ENCODE measurements at regions not wholly inside any gene's neighbourhood (a gene's known extent, or its start where the extent isn't known, plus 50 kb on each side); places are given as distances from the start of the nearest gene placed in this dataset.

- DNase-seq (ENCODE audit: low spot score in 2 of 2): no peak
- Mint-ChIP-seq H3K4me1 (no peaks in the 10 kb centered on the region), H3K27ac (no peak overlapping the region), H3K9me3 (no peaks in the 10 kb centered on the region), H3K4me3 (no peak overlapping the region), H3K36me3 (no peaks in the 10 kb centered on the region)
- ATAC-seq: no peak
Measured at GRCh38 chr9:126017758-126018157, 270.6 kb downstream of the PBX3 start.

- H3K4me3 Mint-ChIP-seq: no peak overlapping the region
- H3K36me3 Mint-ChIP-seq: no peaks in the 10 kb centered on the region
- ATAC-seq (no peak), DNase-seq (ENCODE audit: low spot score in 2 of 2) (no peak)
- no peaks in the 10 kb centered on the region for H3K4me1 Mint-ChIP-seq
- H3K9me3 Mint-ChIP-seq: no peaks in the 10 kb centered on the region
- no peak overlapping the region for H3K27ac Mint-ChIP-seq
Measured at GRCh38 chr9:126020836-126021235, 273.7 kb downstream of the PBX3 start.

GRCh38 chr9:126023962-126024361 is 276.8 kb downstream of the PBX3 start:
- ATAC-seq: no peak
- Mint-ChIP-seq H3K9me3 (no peaks in the 10 kb centered on the region), H3K27ac (no peak overlapping the region)

GRCh38 chr9:126024581-126025230 is 277.5 kb downstream of the PBX3 start:
- Mint-ChIP-seq H3K4me3 (no peak overlapping the region), H3K36me3 (no peaks in the 10 kb centered on the region), H3K4me1 (no peaks in the 10 kb centered on the region), H3K27ac (no peak overlapping the region), H3K9me3 (no peaks in the 10 kb centered on the region)
- no peak for ATAC-seq
- no peak for DNase-seq (ENCODE audit: low spot score in 2 of 2)

More at GRCh38 chr9:126023962-126024361, 276.8 kb downstream of the PBX3 start:
- H3K4me1 Mint-ChIP-seq: no peaks in the 10 kb centered on the region
- no peak overlapping the region for H3K4me3 Mint-ChIP-seq
- DNase-seq (ENCODE audit: low spot score in 2 of 2): no peak
- no peaks in the 10 kb centered on the region for H3K36me3 Mint-ChIP-seq

GRCh38 chr9:126025991-126026390 is 278.8 kb downstream of the PBX3 start:
- no peak for DNase-seq (ENCODE audit: low spot score in 2 of 2)
- Mint-ChIP-seq H3K9me3 (no peaks in the 10 kb centered on the region), H3K4me3 (no peak overlapping the region), H3K27ac (no peak overlapping the region), H3K4me1 (no peaks in the 10 kb centered on the region), H3K36me3 (no peaks in the 10 kb centered on the region)
- no peak for ATAC-seq

- no peak for ATAC-seq
- DNase-seq (ENCODE audit: low spot score in 2 of 2): no peak
- Mint-ChIP-seq H3K4me3 (no peak overlapping the region), H3K4me1 (no peaks in the 10 kb centered on the region), H3K36me3 (no peaks in the 10 kb centered on the region), H3K27ac (no peak overlapping the region), H3K9me3 (no peaks in the 10 kb centered on the region)
Measured at GRCh38 chr9:126027566-126027965, 280.4 kb downstream of the PBX3 start.

- H3K4me1 Mint-ChIP-seq: no peaks in the 10 kb centered on the region
- H3K4me3 Mint-ChIP-seq: no peak overlapping the region
- no peaks in the 10 kb centered on the region for H3K9me3 Mint-ChIP-seq
- no peaks in the 10 kb centered on the region for H3K36me3 Mint-ChIP-seq
- ATAC-seq (no peak), DNase-seq (ENCODE audit: low spot score in 2 of 2) (no peak)
- no peak overlapping the region for H3K27ac Mint-ChIP-seq
Measured at GRCh38 chr9:126028746-126029145, 281.6 kb downstream of the PBX3 start.

- DNase-seq (ENCODE audit: low spot score in 2 of 2) (no peak), ATAC-seq (no peak)
- no peak overlapping the region for H3K27ac Mint-ChIP-seq
- H3K4me3 Mint-ChIP-seq: no peak overlapping the region
- no peaks in the 10 kb centered on the region for H3K4me1 Mint-ChIP-seq
- H3K36me3 Mint-ChIP-seq: no peaks in the 10 kb centered on the region
- H3K9me3 Mint-ChIP-seq: no peaks in the 10 kb centered on the region
Measured at GRCh38 chr9:126030716-126031115, 283.5 kb downstream of the PBX3 start.

- ATAC-seq: no peak
- H3K27ac Mint-ChIP-seq: no peak overlapping the region
- no peaks in the 10 kb centered on the region for H3K36me3 Mint-ChIP-seq
- H3K9me3 Mint-ChIP-seq: no peaks in the 10 kb centered on the region
- H3K4me3 Mint-ChIP-seq: no peak overlapping the region
- H3K4me1 Mint-ChIP-seq: no peaks in the 10 kb centered on the region
- no peak for DNase-seq (ENCODE audit: low spot score in 2 of 2)
Measured at GRCh38 chr9:126031116-126031515, 283.9 kb downstream of the PBX3 start.

- H3K36me3 Mint-ChIP-seq: no peaks in the 10 kb centered on the region
- H3K4me3 Mint-ChIP-seq: no peak overlapping the region
- DNase-seq (ENCODE audit: low spot score in 2 of 2) (no peak), ATAC-seq (no peak)
- no peak overlapping the region for H3K27ac Mint-ChIP-seq
- H3K4me1 Mint-ChIP-seq: no peaks in the 10 kb centered on the region
- no peaks in the 10 kb centered on the region for H3K9me3 Mint-ChIP-seq
Measured at GRCh38 chr9:126032135-126032534, 285.0 kb downstream of the PBX3 start.

- H3K9me3 Mint-ChIP-seq: no peaks in the 10 kb centered on the region
- no peak overlapping the region for H3K4me3 Mint-ChIP-seq
- no peak overlapping the region for H3K27ac Mint-ChIP-seq
- no peaks in the 10 kb centered on the region for H3K36me3 Mint-ChIP-seq
- ATAC-seq: no peak
- DNase-seq (ENCODE audit: low spot score in 2 of 2): no peak
- H3K4me1 Mint-ChIP-seq: no peaks in the 10 kb centered on the region
Measured at GRCh38 chr9:126033318-126033717, 286.1 kb downstream of the PBX3 start.

- Mint-ChIP-seq H3K9me3 (no peaks in the 10 kb centered on the region), H3K4me1 (no peaks in the 10 kb centered on the region), H3K4me3 (no peak overlapping the region), H3K27ac (no peak overlapping the region), H3K36me3 (no peaks in the 10 kb centered on the region)
- ATAC-seq: no peak
- DNase-seq (ENCODE audit: low spot score in 2 of 2): no peak
Measured at GRCh38 chr9:126033956-126034355, 286.8 kb downstream of the PBX3 start.

GRCh38 chr9:126036881-126037291 is 289.7 kb downstream of the PBX3 start:
- no peaks in the 10 kb centered on the region for H3K4me1 Mint-ChIP-seq
- H3K9me3 Mint-ChIP-seq: no peaks in the 10 kb centered on the region
- ATAC-seq (no peak), DNase-seq (ENCODE audit: low spot score in 2 of 2) (no peak)
- H3K27ac Mint-ChIP-seq: no peak overlapping the region
- no peaks in the 10 kb centered on the region for H3K36me3 Mint-ChIP-seq
- no peak overlapping the region for H3K4me3 Mint-ChIP-seq

GRCh38 chr9:126038790-126039189 is 287.8 kb upstream of the MVB12B start:
- Mint-ChIP-seq H3K9me3 (peaks cover 2% of the 10 kb centered on the region), H3K4me3 (no peak overlapping the region), H3K27ac (no peak overlapping the region), H3K36me3 (no peaks in the 10 kb centered on the region), H3K4me1 (no peaks in the 10 kb centered on the region)
- peak; percentile 11 for ATAC-seq
- no peak for DNase-seq (ENCODE audit: low spot score in 2 of 2)

- Mint-ChIP-seq H3K4me1 (no peaks in the 10 kb centered on the region), H3K27ac (no peak overlapping the region), H3K9me3 (peaks cover 6% of the 10 kb centered on the region), H3K4me3 (no peak overlapping the region), H3K36me3 (no peaks in the 10 kb centered on the region)
- no peak for ATAC-seq
- no peak for DNase-seq (ENCODE audit: low spot score in 2 of 2)
Measured at GRCh38 chr9:126043681-126044080, 282.9 kb upstream of the MVB12B start.

- Mint-ChIP-seq H3K9me3 (peaks cover 3% of the 10 kb centered on the region), H3K4me1 (no peaks in the 10 kb centered on the region), H3K4me3 (no peak overlapping the region), H3K36me3 (no peaks in the 10 kb centered on the region), H3K27ac (no peak overlapping the region)
- DNase-seq (ENCODE audit: low spot score in 2 of 2) (no peak), ATAC-seq (no peak)
Measured at GRCh38 chr9:126049088-126049487, 277.5 kb upstream of the MVB12B start.

Data from stimulated activated effector memory CD8-positive, alpha-beta T cell treated with anti-CD3 and anti-CD28 coated beads, Interleukin-12 subunit alpha, Interleukin-12 subunit beta, amount 100 ng/mL, for 72 hours (primary cell).